Trophoblast cell (in vitro differentiated cells and primary cell): ENCODE measurements at regions not wholly inside any gene's neighbourhood (a gene's known extent, or its start where the extent isn't known, plus 50 kb on each side); places are given as distances from the start of the nearest gene placed in this dataset.

Experiments
- DNase-seq, 2 donors: peaks; one replicate each; pipeline ENCODE4 v3.0.0-alpha.2; 2016
- H2AFZ ChIP-seq: 2 replicates; pipeline ENCODE4 v1.6.1; 2013; ENCODE audit warnings: low read length, moderate library complexity, mild to moderate bottlenecking; ENCODE audit not compliant: insufficient read depth, poor library complexity
- H2AK5ac ChIP-seq: 2 replicates; pipeline ENCODE4 v1.6.1; 2013; ENCODE audit warnings: mild to moderate bottlenecking, low read length
- H2BK120ac ChIP-seq: 2 replicates; pipeline ENCODE4 v1.6.1; 2013; ENCODE audit warnings: low read length, mild to moderate bottlenecking, moderate library complexity; ENCODE audit not compliant: insufficient read depth, poor library complexity
- H2BK12ac ChIP-seq: 2 replicates; pipeline ENCODE4 v1.6.1; 2013; ENCODE audit warnings: mild to moderate bottlenecking, low read length, moderate library complexity
- H2BK5ac ChIP-seq: 2 replicates; pipeline ENCODE4 v1.6.1; 2013; ENCODE audit warnings: low read length, low read depth, moderate library complexity, mild to moderate bottlenecking; ENCODE audit not compliant: poor library complexity
- H3K14ac ChIP-seq: 2 replicates; pipeline ENCODE4 v1.6.1; 2013; ENCODE audit warnings: mild to moderate bottlenecking, low read length
- H3K18ac ChIP-seq: 2 replicates; pipeline ENCODE4 v1.6.1; 2013; ENCODE audit warnings: mild to moderate bottlenecking, low read length
- H3K23ac ChIP-seq: 2 replicates; pipeline ENCODE4 v1.6.1; 2013; ENCODE audit warnings: low read length
- H3K27ac ChIP-seq: 2 replicates; pipeline ENCODE4 v1.5.1; 2013; ENCODE audit warnings: low read depth, mild to moderate bottlenecking, inconsistent platforms, low read length, moderate library complexity
- H3K27me3 ChIP-seq: 2 replicates; pipeline ENCODE4 v1.6.1; 2013; ENCODE audit warnings: inconsistent platforms, mild to moderate bottlenecking, low read length, moderate library complexity; ENCODE audit not compliant: insufficient read depth
- H3K36me3 ChIP-seq, 2 experiments: 1 replicate in 1 of 2; 2 replicates in 1 of 2; pipeline ENCODE4 v1.6.1; 2013; ENCODE audit warnings: low read length in 2 of 2, mild to moderate bottlenecking in 2 of 2, moderate library complexity in 1 of 2; ENCODE audit not compliant: insufficient read depth in 2 of 2, control insufficient read depth in 1 of 2
- H3K4ac ChIP-seq: 2 replicates; pipeline ENCODE4 v1.6.1; 2013; ENCODE audit warnings: low read depth, mild to moderate bottlenecking, low read length, moderate library complexity
- H3K4me1 ChIP-seq, 2 experiments: 1 replicate in 1 of 2; 2 replicates in 1 of 2; pipeline ENCODE4 v1.6.1; 2013; ENCODE audit warnings: low read length in 2 of 2, mild to moderate bottlenecking in 2 of 2, moderate library complexity in 1 of 2; ENCODE audit not compliant: insufficient read depth in 2 of 2, control insufficient read depth in 1 of 2
- H3K4me2 ChIP-seq: 2 replicates; pipeline ENCODE4 v1.6.1; 2013; ENCODE audit warnings: inconsistent platforms, mild to moderate bottlenecking, low read length, moderate library complexity
- H3K4me3 ChIP-seq: 2 replicates; pipeline ENCODE4 v1.5.1; 2013; ENCODE audit warnings: mild to moderate bottlenecking, low read depth, low read length, inconsistent platforms
- H3K79me1 ChIP-seq: one replicate; pipeline ENCODE4 v1.6.1; 2013; ENCODE audit warnings: low read length
- H3K79me2 ChIP-seq: 2 replicates; pipeline ENCODE4 v1.6.1; 2013; ENCODE audit warnings: low read length, mild to moderate bottlenecking; ENCODE audit not compliant: control insufficient read depth, insufficient read depth, poor library complexity
- H3K9ac ChIP-seq: 2 replicates; pipeline ENCODE4 v1.6.1; 2013; ENCODE audit warnings: mild to moderate bottlenecking, low read length
- H3K9me3 ChIP-seq: 2 replicates; pipeline ENCODE4 v1.6.1; 2013; ENCODE audit warnings: low read depth, mild to moderate bottlenecking, control low read depth, inconsistent platforms, low read length; ENCODE audit not compliant: insufficient read depth
- H4K12ac ChIP-seq: 2 replicates; pipeline ENCODE4 v1.6.1; 2013; ENCODE audit warnings: low read depth, mild to moderate bottlenecking, low read length, moderate library complexity
- H4K8ac ChIP-seq: 2 replicates; pipeline ENCODE4 v1.6.1; 2013; ENCODE audit warnings: low read depth, mild to moderate bottlenecking, low read length, moderate library complexity
- H4K91ac ChIP-seq: one replicate; pipeline ENCODE4 v1.6.1; 2013; ENCODE audit warnings: low read depth, mild to moderate bottlenecking, low read length, moderate library complexity
- WGBS: extraction: QIAGEN DNeasy Blood & Tissue Kit; methylation state at CpG from one replicate; pipeline ENCODE4 v1.1.7; 2013; ENCODE audit warnings: missing lambda C conversion rate; ENCODE audit not compliant: insufficient read length, insufficient coverage; ENCODE audit errors: extremely low coverage; 5-methylcytosine and 5-hydroxymethylcytosine counted together

GRCh38 chr11:133600786-133601185 lies 68.5 kb upstream of the OPCML start:
- Histone ChIP-seq H3K14ac (no peak overlapping the region), H3K4me1 (no peaks in the 10 kb centered on the region), H4K91ac (no peak overlapping the region), H4K12ac (no peak overlapping the region), H2BK120ac (no peak overlapping the region), H2AFZ (no peak overlapping the region), H3K79me1 (no peaks in the 10 kb centered on the region), H2AK5ac (no peak overlapping the region), H3K9me3 (no peaks in the 10 kb centered on the region), H4K8ac (no peak overlapping the region), H3K9ac (no peak overlapping the region), H3K4me3 (no peak overlapping the region), H3K18ac (no peak overlapping the region), H3K27me3 (no peaks in the 10 kb centered on the region), H2BK12ac (no peak overlapping the region), H3K36me3 (no peaks in the 10 kb centered on the region), H2BK5ac (no peak overlapping the region), H3K4me2 (no peak overlapping the region), H3K79me2 (no peaks in the 10 kb centered on the region), H3K23ac (no peak overlapping the region), H3K27ac (no peak overlapping the region), H3K4ac (no peak overlapping the region)
- WGBS, result no CpG with 5 or more reads among the region's 6 CpGs
- DNase-seq, result no peak

GRCh38 chr11:133600306-133600705 lies 68.0 kb upstream of the OPCML start:
- Histone ChIP-seq H3K79me2 (no peaks in the 10 kb centered on the region), H3K23ac (no peak overlapping the region), H3K27ac (no peak overlapping the region), H3K4me3 (no peak overlapping the region), H3K14ac (no peak overlapping the region), H3K4me1 (no peaks in the 10 kb centered on the region), H2BK5ac (no peak overlapping the region), H3K79me1 (no peaks in the 10 kb centered on the region), H3K9ac (no peak overlapping the region), H3K27me3 (no peaks in the 10 kb centered on the region), H2BK12ac (no peak overlapping the region), H3K36me3 (no peaks in the 10 kb centered on the region), H4K8ac (no peak overlapping the region), H2AK5ac (no peak overlapping the region), H3K18ac (no peak overlapping the region), H2AFZ (no peak overlapping the region), H3K4ac (no peak overlapping the region), H3K9me3 (no peaks in the 10 kb centered on the region), H4K91ac (no peak overlapping the region), H4K12ac (no peak overlapping the region), H2BK120ac (no peak overlapping the region), H3K4me2 (no peak overlapping the region)
- no CpG with 5 or more reads among the region's 5 CpGs for WGBS
- DNase-seq, result no peak

GRCh38 chr11:133598906-133599305 lies 66.6 kb upstream of the OPCML start:
- no peak overlapping the region for H4K12ac ChIP-seq
- H3K4ac ChIP-seq, result no peak overlapping the region
- no peak overlapping the region for H3K18ac ChIP-seq
- H3K27ac ChIP-seq, result no peak overlapping the region
- H3K4me3 ChIP-seq, result no peak overlapping the region
- no CpG with 5 or more reads among the region's 3 CpGs for WGBS
- H3K36me3 ChIP-seq, result no peaks in the 10 kb centered on the region
- no peak overlapping the region for H2BK12ac ChIP-seq
- H3K4me1 ChIP-seq, result no peaks in the 10 kb centered on the region
- no peak overlapping the region for H2BK120ac ChIP-seq
- no peaks in the 10 kb centered on the region for H3K9me3 ChIP-seq
- no peak overlapping the region for H4K8ac ChIP-seq
- no peaks in the 10 kb centered on the region for H3K79me2 ChIP-seq
- no peak overlapping the region for H2AFZ ChIP-seq
- no peak overlapping the region for H3K23ac ChIP-seq
- H4K91ac ChIP-seq, result no peak overlapping the region
- no peaks in the 10 kb centered on the region for H3K79me1 ChIP-seq
- H3K27me3 ChIP-seq, result no peaks in the 10 kb centered on the region
- no peak for DNase-seq
- no peak overlapping the region for H2BK5ac ChIP-seq
- H3K9ac ChIP-seq, result no peak overlapping the region
- no peak overlapping the region for H2AK5ac ChIP-seq
- H3K4me2 ChIP-seq, result no peak overlapping the region
- H3K14ac ChIP-seq, result no peak overlapping the region

- Histone ChIP-seq H4K8ac (no peak overlapping the region), H4K91ac (no peak overlapping the region), H4K12ac (no peak overlapping the region), H3K27ac (no peak overlapping the region), H2BK5ac (no peak overlapping the region), H3K79me2 (no peaks in the 10 kb centered on the region), H3K4me2 (no peak overlapping the region), H3K27me3 (no peaks in the 10 kb centered on the region), H3K36me3 (no peaks in the 10 kb centered on the region), H2AK5ac (no peak overlapping the region), H2BK12ac (no peak overlapping the region), H3K9me3 (no peaks in the 10 kb centered on the region), H3K9ac (no peak overlapping the region), H2BK120ac (no peak overlapping the region), H3K79me1 (no peaks in the 10 kb centered on the region), H3K14ac (no peak overlapping the region), H3K23ac (no peak overlapping the region), H2AFZ (no peak overlapping the region), H3K4me1 (no peaks in the 10 kb centered on the region), H3K18ac (no peak overlapping the region), H3K4me3 (no peak overlapping the region), H3K4ac (no peak overlapping the region)
- WGBS, result no CpG with 5 or more reads among the region's 3 CpGs
- DNase-seq, result no peak
Measured at GRCh38 chr11:133597236-133597635, 64.9 kb upstream of the OPCML start.
